ENCODE measurements at regions not wholly inside any gene's neighbourhood (a gene's known extent, or its start where the extent isn't known, plus 50 kb on each side); places are given as distances from the start of the nearest gene placed in this dataset.

DNA sequence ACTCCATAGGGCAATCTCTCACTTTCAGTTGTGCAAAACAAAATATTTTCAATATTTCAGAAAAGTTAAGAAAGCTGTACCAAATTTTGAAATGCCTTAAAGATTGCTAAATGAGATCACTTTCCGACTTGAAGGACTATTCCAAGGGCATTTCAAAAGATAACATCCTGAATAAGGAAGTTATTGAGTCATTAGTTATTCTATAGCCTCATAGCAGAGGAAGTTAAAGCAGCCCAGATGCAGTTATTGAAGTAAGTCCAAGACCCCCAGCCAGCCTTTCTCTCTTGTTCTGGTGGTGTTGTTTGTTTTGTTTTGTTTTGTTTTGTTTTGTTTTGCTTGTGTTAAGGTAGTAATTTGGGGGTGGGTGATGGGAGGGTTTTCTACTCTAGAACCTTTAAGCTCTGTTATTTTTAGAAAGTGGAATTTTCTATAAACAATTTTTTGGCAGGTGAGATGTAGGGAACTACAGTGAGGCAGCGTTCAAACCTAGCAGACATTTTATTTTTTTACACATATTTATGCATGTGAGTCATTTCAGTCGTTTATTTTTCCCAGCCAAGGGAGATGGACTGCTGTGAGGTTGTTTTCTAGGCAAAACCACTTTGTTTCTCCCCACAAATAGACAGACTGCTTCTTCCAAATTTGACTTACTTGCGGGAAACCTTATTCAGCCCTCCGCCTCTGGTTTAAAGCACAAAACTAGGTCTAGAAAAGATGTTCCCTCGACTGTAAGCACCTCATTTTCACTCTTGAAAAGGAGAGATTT lies 216.3 kb upstream of the ARPP21 start:
- TF ChIP-seq ZFX (IDR thresholded peaks at IDR 0.05) = no peak
- TF ChIP-seq, protein P1, sequence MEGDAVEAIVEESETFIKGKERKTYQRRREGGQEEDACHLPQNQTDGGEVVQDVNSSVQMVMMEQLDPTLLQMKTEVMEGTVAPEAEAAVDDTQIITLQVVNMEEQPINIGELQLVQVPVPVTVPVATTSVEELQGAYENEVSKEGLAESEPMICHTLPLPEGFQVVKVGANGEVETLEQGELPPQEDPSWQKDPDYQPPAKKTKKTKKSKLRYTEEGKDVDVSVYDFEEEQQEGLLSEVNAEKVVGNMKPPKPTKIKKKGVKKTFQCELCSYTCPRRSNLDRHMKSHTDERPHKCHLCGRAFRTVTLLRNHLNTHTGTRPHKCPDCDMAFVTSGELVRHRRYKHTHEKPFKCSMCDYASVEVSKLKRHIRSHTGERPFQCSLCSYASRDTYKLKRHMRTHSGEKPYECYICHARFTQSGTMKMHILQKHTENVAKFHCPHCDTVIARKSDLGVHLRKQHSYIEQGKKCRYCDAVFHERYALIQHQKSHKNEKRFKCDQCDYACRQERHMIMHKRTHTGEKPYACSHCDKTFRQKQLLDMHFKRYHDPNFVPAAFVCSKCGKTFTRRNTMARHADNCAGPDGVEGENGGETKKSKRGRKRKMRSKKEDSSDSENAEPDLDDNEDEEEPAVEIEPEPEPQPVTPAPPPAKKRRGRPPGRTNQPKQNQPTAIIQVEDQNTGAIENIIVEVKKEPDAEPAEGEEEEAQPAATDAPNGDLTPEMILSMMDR (conservative IDR thresholded peaks at IDR 0.05) = no peak

DNA sequence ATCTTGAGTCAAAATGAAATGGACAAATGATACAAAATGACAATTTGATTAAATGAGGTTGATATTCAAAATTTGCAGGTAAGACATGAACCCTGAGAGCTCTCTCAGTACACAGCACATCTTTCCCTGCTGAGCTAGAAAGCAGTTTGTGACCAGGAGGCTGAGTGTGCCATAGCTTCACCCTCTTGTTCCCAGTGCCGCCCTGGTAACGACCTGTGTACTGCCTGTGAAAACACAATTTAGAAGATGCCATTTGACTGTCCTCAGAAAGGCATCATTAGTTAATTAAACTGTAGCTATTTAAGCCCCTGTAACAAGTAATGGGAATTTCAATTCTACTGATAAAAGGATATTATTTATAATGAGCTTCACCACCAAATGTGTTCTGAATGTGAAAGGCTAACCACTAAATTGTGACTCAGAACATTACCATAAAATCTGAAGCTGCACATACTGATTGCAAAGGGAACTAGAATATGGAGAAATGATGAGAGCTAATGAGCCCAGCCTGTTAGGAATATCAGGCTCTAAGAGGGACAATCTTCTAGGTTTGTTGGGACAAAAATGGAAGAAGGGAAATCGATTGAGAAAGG lies 212.9 kb upstream of the ARPP21 start:
- no peak for TF ChIP-seq ZFX (IDR thresholded peaks at IDR 0.05)
- TF ChIP-seq, protein P1 (conservative IDR thresholded peaks at IDR 0.05) = no peak
- H3K27ac ChIP-seq = no peak overlapping the region

More for the DNA sequence above, 216.3 kb upstream of the ARPP21 start:
- no peak overlapping the region for H3K27ac ChIP-seq

DNA sequence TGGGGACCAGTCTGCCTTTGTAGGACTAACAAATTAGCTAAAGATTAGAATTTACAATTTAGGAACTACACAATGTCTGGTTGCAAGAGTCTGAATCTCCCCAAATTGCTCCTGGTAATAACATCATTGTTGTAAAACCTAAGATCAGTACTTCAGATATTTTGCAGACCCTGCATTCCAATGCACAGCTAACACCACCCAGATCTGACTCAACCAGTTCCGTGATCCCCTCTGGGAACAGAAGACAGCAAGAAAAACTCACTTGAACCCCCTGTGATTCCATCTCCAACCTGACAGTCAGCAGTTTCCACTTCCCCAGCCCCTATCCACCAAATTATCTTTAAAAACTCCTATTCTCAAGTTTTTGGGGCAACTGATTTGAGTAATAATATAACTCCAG lies 201.9 kb upstream of the ARPP21 start:
- no peak for TF ChIP-seq ZFX (IDR thresholded peaks at IDR 0.05)
- TF ChIP-seq, protein P1 (conservative IDR thresholded peaks at IDR 0.05) = no peak
- no peak overlapping the region for H3K27ac ChIP-seq

DNA sequence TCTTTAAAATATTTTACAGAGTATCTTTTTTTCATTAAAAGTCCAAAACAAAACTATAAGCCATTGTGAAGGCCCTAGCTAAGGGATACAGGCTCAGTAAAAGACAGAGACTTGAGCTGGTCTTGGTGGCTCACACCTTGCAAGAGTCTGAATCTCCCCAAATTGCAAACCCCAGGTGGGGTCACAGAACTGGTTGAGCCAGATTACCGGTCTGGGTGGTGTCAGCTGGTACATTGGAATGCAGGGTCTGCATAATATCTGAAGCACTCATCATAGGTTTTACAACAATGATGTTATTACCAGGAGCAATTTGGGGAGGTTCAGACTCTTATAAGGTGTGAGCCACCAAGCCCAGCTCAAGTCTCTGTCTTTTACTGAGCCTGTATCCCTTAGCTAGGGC lies 201.2 kb upstream of the ARPP21 start:
- TF ChIP-seq, protein P1 (conservative IDR thresholded peaks at IDR 0.05) = no peak
- no peak for TF ChIP-seq ZFX (IDR thresholded peaks at IDR 0.05)
- H3K27ac ChIP-seq = no peak overlapping the region

DNA sequence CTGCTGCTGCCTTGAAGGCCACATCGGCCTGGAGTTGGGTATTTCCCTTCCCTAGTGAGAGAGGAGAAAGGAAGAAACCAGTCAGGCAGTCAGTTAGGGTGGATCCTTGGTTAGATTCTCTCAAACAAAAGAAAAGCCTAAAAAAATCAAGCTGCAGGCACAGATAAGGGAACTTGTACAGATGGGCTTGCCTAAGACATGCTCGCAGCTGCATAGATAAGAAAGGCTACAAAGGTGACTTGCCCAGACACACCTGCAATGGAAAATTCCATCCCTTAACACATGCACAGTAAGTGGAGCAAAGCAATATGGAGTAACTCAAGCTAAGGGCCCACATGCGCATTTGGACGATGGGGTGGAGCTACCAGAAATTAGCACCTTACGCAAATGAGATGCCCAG lies 199.7 kb upstream of the ARPP21 start:
- H3K27ac ChIP-seq = no peak overlapping the region
- no peak for TF ChIP-seq ZFX (IDR thresholded peaks at IDR 0.05)

DNA sequence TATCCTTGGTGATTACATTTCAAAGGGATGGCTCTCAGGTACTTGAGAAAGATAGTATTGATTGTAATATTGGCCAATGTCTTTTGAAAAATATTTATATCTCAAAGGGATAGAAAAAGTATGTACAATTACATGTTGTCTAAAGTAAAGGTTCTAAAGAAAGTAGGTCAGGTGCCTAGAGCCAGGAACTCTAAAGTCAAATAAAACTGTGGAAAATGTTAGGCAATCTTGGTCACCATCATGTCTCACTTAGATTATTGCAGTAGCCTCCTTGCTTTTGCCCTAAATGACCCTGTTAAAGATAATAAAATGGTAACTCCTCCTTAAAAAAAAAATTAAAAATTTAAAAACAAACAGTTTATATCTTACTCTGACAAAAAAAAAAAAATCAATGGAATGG lies 198.5 kb upstream of the ARPP21 start:
- TF ChIP-seq ZFX (IDR thresholded peaks at IDR 0.05) = no peak
- TF ChIP-seq, protein P1 (conservative IDR thresholded peaks at IDR 0.05) = no peak

DNA sequence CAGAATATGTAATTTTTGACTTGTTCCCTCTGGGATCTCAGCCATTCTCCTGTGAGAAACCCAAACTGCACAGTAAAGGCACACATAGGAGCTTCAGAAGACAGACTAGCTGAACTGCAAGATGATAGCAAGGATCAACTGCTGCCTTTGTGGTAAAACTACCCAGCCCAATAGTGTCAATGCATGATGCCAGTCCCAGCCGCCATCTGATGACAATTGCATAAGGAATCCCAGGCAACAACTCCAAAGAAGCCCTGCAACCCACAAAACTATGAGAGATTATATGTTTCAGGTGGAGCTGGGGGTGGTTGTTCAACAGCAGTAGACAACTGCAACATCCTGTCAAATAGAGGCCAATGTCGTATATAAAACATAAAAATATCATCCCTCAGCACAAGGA lies 192.4 kb upstream of the ARPP21 start:
- TF ChIP-seq ZFX (IDR thresholded peaks at IDR 0.05) = no peak
- TF ChIP-seq, protein P1 (conservative IDR thresholded peaks at IDR 0.05) = no peak
- H3K27ac ChIP-seq = no peak overlapping the region

More for the DNA sequence above, 198.5 kb upstream of the ARPP21 start:
- no peak overlapping the region for H3K27ac ChIP-seq
